ENCODE measurements at regions not wholly inside any gene's neighbourhood (a gene's known extent, or its start where the extent isn't known, plus 50 kb on each side); places are given as distances from the start of the nearest gene placed in this dataset.

DNA sequence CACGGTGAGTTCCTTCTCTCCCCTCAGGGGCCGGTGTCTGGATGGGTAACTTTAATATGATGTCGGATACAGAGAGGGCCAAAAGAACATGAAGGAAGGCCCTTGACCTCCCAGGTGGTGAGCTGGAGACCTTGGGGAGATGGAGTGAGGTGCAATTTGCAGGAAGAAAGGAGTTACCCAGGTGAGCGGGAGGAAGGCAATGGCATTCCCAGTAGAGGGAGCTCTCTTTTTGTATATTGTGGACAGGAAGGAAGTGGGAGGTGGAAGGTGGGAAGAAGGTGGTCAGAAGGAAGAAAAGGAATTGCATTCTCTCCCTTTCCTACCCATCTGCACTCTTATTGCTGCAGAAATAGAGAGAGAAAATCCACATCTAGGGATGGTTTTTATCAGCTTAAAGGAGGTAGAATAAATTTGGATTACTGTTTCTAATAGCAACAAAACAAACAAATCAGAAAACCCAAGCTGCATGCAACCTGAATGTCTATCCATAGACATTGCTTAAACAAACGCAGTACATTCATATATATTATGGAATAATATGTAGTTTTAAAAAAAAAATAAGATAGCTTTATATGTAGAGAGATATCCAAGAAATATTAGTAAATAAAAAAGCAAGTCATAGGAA lies 169.0 kb upstream of the TSC22D2 start (continued):
- TF ChIP-seq SUZ12 (IDR thresholded peaks at IDR 0.05; ENCODE audit: low read length), result no peak
